ENCODE measurements at regions not wholly inside any gene's neighbourhood (a gene's known extent, or its start where the extent isn't known, plus 50 kb on each side); places are given as distances from the start of the nearest gene placed in this dataset.

DNA sequence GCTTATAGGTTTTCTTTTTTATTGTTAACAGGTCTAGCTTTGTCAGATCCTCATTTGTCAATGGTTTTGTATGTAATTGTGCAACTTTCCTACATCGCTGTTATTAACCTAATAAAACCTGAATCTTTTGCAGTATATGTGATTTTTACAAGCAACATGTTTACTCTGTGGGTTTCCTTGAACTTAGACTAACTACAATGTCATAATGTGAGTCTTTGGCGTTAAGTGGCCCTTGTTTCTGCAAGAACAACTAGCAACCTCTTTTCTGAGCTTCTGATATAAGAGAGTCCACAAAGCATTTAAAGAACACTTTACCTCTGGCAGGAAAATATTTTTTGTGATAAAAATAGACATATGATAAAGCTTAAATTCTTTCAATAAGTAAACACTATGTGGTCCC is 230.3 kb upstream of the CFAP20DC start:
- no peak for DNase-seq

DNA sequence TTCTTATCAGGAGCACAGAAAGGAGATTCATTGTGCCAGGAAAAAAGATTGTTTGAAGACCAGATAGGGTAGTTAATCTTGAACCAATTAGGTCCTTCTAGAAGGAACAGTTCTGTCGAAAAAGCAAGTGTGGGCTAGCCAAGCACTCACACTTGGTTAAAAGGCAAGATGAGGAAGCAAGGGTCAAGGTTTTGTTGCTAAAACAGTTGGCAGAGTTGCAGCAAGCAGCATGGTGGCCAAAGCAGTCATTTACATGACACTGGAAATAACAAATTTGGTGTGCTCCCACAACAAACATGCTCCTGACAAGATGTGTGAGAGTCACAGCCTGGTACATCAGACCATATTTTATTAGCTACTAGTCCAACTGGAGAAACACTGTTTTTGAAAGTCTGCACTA is 228.0 kb upstream of the CFAP20DC start:
- no peak for DNase-seq

DNA sequence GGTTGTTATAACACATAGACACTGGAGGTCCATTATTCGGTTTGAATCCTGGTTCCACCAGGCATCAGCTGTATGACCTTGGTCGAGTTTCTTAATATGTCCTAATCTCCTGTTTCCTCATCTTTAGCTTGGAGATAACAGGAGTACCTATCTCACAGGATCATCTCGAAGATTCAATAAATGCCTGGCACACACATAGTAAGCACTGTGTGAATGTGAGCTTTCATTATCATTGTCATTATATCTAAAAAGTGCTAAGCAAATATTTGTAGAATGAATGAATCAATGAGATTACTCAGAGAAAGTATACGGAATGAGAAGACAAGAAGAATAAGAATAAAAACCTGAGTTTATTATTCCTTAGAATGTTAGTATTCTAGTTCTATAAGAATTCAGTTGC is 227.4 kb upstream of the CFAP20DC start:
- no peak for DNase-seq

DNA sequence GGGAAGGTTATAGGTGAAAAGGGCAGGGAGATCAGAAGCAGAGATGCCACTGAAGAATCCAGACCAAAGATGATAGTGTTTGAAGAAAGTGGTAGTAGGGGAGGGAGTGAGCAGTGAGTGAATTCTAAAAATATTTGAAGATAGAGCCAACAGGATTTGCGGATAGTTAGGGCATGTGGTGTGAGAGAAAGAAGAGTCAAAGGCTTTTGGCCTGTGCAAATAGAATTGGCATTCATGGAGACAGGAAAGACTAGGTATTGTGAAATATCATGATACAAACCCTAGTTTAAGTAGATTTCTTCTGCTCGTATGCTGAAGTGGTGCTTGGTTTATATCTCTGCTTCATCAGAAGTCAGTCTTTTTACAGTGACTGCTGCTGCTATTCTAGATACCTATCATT is 224.2 kb upstream of the CFAP20DC start:
- DNase-seq = no peak

DNA sequence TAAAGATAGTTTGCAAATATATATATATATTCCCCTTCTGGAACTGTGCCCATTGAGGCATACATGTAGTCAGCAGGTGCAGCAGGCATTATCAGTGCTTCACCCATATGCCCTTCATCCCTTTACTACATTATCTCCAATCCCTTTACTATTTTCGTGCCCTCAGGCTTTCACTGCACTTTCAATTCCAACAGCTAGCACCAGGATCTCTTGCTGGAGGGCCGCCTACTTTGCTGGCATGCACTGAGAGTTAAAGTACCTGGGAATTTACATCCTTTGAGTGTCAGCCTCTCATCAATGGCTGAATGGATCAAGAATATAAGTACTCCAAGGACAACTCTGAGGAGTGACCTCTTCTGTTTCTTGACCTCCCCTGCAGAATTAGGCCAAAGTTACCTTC is 222.1 kb upstream of the CFAP20DC start:
- no peak for DNase-seq

DNA sequence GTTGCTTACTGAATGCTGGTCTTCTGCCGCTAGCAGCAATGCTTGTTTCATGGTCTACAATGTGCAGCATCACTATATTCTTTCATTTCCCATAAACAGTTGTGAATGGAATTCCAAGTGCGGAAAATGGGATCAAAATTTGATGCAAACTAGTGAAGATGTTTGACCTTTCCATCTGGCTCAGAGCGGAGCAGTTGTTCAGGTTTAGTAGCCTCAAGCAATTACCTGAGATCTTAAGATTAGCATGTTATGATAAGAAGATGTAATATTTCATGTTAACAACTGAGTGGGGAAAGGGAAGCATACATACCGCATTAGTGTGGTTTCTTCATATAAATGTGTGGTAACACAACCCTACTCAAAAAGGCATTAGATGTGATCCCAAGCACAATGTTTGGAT is 221.1 kb upstream of the CFAP20DC start:
- DNase-seq = no peak

DNA sequence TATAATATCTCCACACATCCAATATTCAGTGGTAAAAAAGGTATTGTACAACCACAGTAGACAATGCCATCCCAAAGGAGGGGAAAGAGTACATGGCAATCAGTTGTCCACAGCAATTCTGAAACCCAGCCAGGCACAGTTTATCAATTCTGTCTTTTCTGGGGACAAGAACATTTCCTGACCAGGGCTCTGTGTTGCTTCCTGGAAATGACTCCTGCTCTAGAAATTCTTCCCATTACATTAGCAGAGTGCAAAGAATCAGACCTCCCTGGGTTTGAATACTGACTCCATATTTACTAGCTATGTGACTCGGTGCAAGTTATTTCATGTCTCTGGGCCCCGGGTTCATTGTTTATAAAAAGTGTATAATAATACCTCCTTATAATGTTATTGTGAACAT is 220.4 kb upstream of the CFAP20DC start:
- DNase-seq = no peak

DNA sequence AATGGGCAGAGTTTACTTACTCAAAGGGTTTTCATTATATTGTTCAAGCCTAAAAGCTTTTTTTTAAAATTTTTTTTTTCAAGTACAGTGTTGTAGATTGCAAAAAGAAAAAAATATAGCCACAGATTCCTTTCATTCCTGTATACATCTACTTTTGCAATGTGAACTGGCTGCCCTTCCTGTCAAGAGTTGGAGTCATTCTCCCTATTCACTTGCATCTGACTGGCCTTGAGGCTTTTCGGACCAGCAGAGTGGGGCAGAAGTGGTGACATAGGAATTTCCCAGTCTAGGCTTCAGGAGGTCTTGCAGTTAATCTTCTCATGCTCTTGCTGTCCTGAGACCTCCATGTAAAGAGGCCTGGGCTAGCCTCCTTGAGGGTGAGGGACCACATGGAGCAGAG is 218.3 kb upstream of the CFAP20DC start:
- DNase-seq = no peak

DNA sequence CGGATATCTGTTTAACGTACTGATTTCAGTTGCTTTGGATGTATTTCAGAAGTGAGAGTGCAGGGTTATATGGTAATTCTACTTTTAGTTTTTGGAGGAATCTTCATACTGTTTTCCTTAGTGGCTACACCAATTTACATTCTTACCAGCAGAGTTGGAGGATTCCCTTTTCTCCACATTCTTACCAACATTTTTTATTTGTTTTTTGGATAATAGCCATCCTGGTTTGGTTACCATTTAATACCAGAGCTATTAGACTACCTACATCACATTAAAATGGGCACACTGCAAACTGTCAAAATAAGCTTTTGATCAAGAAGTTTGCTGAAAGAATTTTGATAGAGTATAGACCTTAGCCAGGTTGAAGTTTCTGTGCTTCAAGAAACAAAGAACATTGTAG is 217.2 kb upstream of the CFAP20DC start:
- no peak for DNase-seq

DNA sequence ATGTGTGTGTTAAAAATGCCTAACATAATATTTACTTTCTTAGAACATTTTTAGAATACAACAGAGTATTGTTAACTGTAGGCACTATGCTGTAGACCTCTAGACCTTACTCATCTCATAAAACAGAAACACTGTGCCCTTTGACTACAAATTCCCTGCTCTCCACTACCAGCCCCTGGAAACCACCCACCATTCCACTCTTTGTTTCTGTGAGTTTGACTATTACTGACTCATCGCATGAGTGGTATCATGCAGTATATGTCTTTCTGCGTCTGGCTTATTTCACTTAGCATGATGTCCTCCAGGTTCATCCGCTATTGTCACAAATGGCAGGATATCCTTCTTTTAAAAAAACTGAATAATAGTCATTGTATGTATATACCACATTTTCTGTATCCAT is 216.7 kb upstream of the CFAP20DC start:
- no peak for DNase-seq

DNA sequence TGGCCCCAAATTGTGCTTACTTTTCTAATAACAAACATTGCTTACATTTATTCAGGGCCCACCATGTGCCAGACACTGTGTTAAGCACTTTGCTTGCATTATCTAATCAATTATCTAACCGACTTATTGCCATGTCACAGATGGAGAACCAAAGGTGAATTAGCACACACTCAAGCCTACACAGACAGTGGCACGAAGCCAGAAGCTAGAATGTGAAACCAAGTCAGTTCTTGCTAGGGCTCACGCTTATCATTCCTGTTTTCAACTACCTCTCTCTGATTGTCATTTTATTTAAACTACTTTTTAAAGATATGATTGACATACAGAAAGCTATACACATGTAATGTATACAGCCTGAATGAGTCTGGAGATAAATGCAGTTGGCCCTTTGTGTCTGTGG is 215.7 kb upstream of the CFAP20DC start:
- DNase-seq = no peak

DNA sequence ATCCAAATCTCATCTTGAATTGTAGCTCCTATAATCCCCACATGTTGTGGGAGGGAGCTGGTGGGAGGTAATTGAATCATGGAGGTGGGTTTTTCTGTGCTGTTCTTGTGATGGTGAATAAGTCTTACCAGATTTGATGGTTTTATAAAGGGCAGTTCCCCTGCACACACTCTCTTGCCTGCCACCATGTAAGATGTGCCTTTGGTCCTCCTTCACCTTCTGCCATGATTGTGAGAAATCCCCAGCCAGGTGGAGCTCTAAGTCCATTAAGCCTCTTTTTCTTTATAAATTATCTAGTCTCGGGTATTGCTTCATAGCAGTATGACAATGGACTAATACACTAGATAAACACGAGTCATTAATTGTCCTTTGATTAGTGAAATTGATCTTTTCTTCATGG is 214.5 kb upstream of the CFAP20DC start:
- DNase-seq = no peak

DNA sequence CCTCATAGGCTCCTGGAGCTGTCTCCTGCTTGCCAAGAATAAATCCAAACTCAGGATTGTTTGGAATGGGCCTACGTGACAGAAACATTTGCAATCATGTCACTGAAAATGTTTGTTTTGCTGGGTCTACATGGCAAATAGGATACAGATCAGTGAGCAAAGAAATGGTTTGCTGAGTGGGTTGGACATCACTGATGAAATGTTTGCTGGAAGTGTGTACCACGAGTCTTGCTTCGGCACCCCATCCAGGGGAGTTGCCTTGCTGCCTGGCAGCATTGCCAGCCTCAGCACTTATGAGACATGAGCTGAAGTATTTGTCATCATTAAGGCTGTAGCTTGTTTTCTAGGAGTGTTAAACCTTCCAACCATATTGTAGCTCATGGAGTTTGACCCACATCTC is 213.3 kb upstream of the CFAP20DC start:
- DNase-seq = no peak

DNA sequence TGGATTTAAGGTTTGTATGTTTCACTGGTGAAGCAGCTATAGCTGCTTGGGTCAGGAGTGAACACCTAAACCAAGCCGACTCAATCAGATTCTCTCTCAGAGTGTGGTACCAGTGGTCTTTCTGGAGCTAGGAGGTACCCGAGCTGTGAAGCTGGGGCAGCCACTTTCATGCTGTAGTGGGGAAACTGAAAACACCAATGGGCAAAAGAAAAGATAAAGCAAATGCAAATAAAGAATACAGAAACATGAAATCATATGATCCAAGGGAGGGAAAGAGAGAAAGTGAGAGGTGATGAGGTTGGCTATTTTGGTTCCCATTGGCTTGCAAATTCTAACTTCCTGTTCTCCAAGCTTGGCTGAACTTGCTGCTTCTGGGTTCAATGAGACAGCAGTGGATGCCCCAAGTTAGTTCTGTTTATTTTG is 212.3 kb upstream of the CFAP20DC start:
- DNase-seq = no peak

DNA sequence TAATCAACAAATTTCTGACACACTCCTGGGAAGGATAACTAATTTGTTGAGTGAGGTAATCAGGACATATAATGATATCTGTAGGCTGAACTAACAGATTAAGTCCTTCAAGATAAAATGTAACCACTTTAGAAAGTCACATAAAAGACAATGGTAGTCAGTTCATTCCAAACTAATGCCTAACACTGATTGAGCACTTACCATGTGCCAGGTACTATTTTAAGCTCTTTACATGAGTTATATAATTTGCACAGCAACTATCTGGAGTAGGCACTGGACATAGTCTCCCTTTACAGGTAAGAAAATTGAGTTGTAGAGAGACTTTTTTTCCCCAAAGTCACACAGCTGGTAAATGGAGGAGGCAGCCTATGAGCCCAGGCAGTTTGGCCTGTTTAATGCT is 211.2 kb upstream of the CFAP20DC start:
- no peak for DNase-seq

DNA sequence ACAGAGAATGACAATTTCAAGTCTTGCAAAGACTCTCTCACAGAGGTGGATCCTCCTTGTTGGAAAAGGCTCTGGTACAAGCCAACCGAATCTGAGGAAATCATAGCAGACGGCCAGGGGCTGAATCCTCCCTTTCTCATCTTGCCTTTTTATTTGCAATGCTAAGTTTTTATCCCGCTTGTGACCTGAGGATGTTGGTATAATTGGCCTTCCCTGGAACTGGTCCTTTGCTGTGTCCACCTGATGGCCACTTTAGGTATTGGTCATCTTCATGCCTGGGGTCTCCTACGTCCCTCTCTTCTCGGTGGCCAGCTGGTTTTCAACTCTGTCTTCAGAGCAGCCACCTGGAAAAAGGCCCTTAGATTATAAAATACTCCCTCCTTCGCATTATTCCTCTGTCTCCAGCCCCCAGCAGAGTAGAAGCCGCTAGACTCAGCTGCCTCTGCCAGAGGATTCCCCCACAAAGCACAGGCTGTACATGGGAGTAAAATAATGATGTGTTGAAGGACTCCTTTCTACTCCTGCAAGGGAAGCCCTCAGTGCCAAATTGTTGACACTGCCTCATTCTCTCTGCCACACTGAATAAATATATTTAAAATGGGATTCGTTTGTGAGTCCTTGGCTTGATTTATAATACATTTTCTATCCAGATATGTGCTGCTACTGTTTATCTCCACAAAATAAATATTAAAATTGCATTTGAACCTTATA is 208.9 kb upstream of the CFAP20DC start:
- no peak for DNase-seq

DNA sequence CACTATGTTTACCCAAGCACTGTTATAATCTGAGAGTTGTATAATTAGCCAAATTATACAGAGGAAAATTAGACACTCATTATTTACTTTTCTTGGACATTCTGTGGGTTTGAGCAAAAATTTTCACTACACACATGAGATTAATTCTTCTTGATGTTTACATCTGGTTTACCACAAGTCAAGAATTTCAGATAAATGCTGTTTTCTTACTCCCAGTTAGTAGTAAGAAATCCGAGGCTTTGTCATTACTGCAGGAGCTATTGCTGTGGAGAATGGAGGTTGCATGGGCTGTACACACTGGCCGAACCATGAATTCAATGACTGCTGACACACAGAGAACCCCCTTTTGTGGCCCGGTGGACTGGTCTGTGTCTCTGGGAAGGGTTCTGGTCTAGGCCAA is 207.7 kb upstream of the CFAP20DC start:
- DNase-seq = no peak

DNA sequence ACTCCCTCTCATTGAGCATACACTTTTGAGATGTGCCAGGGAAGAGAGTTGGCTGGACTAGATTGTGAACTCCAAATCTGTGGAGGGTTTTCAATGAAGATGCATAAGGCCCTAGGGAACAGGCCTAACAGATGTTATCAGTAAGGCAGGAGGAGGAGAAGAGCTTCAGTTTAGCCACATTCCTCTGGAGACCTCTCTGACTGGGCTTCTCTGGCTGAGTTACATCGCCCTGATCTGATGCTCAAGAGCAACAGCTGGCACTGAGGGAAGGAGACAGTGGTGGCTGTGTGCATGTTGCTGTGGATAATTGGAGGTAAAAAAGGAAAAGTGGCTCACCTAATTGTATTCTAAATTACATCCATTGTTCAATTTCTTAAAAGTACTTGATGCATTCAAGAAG is 206.4 kb upstream of the CFAP20DC start:
- no peak for DNase-seq

DNA sequence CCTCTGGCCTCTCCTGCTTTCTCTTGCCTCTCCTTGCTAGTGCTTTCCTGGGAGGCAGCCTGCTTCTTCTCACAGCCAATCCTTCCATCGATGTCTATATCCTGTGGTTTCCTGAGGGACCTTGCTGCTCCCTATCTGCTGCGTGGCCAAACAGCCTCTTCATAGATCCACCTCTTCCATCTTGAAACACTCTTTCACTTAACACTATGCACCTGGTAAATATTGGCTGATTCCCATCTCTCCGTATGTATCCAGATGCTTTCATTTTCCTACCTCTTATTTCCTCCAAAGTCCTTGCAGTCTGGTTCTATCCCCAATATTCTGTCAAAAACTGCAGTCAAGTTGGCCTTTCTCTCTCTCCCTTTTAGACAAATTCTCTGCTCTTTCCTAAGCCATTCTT is 205.2 kb upstream of the CFAP20DC start:
- no peak for DNase-seq

DNA sequence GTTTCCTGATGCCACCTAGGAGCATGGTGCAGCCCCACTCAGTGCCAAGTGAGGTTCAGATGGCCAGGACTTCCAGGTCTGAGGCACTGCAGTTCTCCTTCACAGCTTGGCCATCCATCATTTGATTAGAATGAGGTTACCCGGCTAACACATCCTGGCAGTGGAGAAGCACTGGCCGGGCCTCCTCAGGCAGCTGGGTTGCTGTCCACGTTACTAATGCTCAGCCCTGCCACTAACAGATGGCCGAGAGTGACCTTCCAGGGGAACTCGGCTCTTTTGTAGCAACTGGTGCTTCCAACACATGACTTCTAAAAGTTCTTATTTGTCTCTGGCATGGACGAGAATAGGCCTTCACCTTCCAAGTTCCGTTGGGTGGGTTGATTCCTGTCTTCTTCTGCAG is 204.6 kb upstream of the CFAP20DC start:
- no peak for DNase-seq

DNA sequence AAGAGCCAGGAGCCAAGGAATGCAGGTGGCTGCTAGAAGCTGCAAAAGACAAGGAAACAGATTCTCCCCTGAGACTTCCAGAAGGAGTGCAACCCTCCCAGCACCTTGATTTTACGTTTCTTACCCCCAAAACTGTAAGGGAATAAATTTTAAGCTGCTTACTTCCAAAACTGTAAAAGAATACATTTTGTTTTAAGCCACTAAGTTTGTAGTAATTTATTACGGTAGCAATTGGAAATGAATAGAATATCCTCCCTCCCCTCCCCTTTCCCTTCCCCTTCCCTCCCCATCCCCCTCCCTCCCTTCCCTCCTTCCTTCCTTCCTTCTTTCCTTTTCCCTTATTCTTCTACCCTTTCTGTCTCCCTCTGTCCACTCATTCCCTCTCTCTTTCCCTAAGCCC is 203.7 kb upstream of the CFAP20DC start:
- no peak for DNase-seq

DNA sequence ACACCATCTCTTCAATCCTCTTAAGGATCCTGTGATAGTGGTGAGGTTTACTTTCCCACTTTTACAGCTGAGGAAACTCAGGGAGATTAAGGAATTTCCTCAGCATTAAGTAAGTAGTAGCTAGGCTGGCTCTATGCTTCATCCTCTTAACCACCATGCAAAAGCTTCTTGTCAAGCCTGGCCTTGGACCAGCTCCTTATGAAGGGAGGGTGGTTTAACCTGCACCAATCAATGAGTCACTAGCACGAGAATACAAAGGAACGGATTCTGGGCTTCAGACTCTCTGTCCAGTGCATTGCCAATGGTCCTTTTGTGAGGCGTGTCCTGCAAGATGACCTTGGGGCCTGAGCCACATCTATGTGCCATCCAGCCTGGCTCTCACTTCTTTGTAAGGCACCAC is 202.0 kb upstream of the CFAP20DC start:
- DNase-seq = no peak

DNA sequence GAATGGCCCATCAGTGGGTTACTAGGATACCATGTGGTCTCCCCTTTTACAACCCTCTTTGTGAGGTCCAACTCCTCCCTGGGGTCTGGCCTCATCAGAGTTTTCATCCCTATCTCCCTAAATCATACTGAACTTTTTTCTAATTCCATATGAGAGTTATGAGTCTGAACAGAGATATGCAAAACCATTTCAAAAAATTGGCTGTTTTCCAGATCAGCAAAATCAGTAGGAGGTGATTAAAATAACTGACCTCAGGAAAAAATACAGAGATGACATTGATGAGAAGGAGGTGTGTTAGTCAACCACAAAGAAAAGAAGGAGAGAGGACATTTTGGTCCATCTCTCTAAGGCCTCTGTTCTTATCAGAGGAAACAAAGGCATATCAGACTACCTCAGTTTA is 200.8 kb upstream of the CFAP20DC start:
- no peak for DNase-seq

DNA sequence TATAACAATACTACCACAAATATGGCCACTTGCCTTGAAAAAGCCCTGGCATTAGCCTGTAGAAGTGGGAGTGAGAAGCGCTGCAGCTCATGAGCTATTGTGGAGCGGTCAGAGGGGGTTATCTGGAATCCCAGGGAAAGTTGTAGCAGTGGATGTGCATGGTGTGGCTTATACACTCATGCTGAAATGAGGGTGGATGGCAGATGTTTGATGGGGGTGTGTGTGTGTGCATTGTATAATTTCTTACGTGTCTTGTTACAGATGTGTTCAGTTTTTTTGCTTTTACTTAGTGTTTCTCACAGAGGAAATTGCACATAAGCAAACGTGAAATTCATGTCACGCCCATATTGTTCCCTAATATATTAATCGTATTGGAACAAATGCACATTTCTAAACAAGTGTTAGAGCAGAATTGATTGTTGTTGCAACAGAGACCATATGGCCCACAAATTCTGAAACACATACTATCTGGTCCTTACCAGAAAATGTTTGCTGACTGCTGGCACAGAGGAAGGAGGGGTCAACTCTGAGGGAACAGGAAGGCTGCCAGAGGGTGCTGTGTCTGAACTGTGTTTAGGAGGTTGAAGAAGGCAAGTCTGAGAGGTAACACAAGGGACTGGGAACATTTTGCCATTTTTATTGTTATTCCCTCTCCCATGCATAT is 200.0 kb upstream of the CFAP20DC start:
- no peak for DNase-seq

DNA sequence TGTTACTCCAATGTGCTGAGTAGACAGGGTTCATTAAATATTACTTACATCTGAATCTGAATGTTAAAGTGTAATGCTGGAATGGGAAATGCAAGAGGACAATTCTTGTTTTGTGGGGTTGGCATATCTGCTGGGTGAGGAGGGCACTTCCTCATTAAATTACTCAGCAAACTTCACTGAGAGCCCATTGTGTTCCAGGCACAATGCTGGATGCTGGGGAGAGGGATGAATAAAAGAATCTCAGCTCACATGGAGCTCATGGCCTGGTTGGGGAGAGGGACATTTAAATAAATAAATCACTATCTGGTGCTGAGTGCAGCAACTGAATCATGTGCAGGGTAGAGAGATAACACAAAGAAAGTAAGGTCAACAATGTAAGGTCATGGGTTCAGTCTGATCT is 199.2 kb upstream of the CFAP20DC start:
- DNase-seq = no peak

Measured in activated CD4-positive, alpha-beta T cell treated with anti-CD3 and anti-CD28 coated beads, Interleukin-2, amount 50 U/mL, for 16 hours (primary cell).